ENCODE measurements at regions not wholly inside any gene's neighbourhood (a gene's known extent, or its start where the extent isn't known, plus 50 kb on each side); places are given as distances from the start of the nearest gene placed in this dataset.

DNA sequence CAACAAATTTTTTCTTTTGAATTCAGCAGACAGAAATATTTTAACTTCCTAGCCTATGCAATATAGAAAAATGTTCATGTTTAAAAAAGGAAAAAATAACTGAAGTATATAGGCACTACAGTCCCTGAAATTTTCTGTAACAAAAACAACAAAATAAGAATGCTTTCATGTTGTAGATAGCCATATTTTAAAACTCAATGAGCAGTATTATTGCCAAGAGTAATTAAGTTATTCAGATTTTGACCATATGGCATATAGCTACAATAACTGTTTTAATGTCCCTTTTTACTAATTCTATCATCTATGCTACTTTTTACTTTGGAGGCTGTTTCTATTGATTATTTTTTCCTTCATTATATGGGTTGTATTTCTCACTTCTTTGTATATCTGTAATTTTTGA is 283.3 kb upstream of the RIMS1 start:
- DNase-seq (ENCODE audit: extremely low spot score) = no peak
- H3K4me3 ChIP-seq (ENCODE audit: low read depth, low read length) = no peak overlapping the region
- H3K27ac ChIP-seq (ENCODE audit: low read depth) = no peak overlapping the region
- no peaks in the 10 kb centered on the region for H3K4me1 ChIP-seq (ENCODE audit: insufficient read depth)
- H3K36me3 ChIP-seq (ENCODE audit: insufficient read depth) = no peaks in the 10 kb centered on the region

DNA sequence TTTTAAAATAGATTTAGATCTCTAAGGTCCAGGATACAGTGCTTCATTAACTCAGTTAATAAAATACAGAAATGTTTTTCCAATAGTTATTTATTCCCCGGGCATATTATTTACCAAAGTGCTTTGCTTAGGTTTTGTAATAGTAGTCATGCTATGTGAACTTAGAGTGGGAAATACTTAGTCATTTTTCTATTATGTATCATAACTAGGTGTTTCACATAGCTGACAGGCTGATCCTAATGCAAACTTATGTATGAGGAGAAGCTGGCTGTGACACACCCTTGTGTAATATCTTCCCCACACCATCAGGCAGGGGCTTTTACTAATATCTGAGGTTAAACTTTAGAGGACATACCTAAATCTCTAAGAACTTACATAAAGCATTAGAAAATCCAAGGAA is 277.7 kb upstream of the RIMS1 start:
- no peak overlapping the region for H3K27ac ChIP-seq (ENCODE audit: low read depth)
- no peak overlapping the region for H3K4me3 ChIP-seq (ENCODE audit: low read depth, low read length)
- DNase-seq (ENCODE audit: extremely low spot score) = no peak
- no peaks in the 10 kb centered on the region for H3K4me1 ChIP-seq (ENCODE audit: insufficient read depth)
- WGBS = 95% methylated on average over 1 of the region's 1 CpG
- no peaks in the 10 kb centered on the region for H3K36me3 ChIP-seq (ENCODE audit: insufficient read depth)

DNA sequence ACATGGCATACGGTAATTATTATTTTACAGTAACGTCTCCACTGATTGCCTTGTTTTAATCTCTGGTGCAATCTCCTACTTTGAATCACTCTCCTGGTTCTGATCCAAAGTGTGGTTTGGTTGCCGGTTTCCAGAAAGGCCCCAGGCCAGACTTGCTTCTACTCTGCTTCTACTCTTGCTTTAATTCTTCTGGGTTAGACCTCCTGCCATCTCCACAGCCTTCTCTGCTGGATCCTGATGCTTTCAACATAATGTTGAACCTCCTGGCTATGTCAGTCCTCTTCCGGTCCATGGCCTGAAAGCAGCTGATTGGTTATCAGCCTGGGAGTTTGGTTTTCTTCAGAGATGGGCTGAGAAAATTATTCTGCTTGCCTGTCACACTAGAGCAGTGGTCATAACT is 266.5 kb upstream of the RIMS1 start:
- no peak overlapping the region for H3K27ac ChIP-seq (ENCODE audit: low read depth)
- H3K4me1 ChIP-seq (ENCODE audit: insufficient read depth) = no peaks in the 10 kb centered on the region
- no peak overlapping the region for H3K4me3 ChIP-seq (ENCODE audit: low read depth, low read length)
- DNase-seq (ENCODE audit: extremely low spot score) = no peak
- no peaks in the 10 kb centered on the region for H3K36me3 ChIP-seq (ENCODE audit: insufficient read depth)
- 64% methylated on average over 4 of the region's 4 CpGs for WGBS

DNA sequence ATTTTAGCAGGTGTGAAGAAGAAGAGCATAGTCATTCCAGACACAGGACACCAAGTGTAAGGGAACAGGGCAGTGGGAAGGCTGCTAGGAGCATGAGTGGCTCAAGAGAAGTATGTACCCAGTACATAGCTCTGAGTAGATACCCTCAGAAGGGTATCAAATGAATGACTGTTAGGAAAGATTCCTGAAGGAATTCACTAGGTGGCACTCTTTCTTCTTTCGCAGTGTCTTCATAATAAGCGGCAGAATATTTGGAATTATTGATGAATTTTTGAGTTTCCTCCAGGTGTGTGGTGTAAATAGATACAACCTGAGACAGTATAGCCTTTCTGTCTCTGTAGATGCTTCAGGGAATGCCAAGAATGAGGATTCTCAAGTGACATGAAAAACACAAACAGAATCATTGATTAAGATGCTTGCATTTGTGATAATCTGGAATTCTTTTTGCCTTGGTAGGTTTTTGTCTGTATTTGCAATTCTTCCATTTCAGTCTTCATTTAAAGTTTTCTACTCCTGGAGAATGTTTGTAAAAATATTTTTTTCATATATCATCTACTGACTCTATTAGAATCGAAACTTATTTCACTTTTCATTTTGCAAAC is 264.3 kb upstream of the RIMS1 start:
- Histone ChIP-seq H3K27ac (ENCODE audit: low read depth) (no peak overlapping the region), H3K4me3 (ENCODE audit: low read depth, low read length) (no peak overlapping the region), H3K36me3 (ENCODE audit: insufficient read depth) (no peaks in the 10 kb centered on the region), H3K4me1 (ENCODE audit: insufficient read depth) (no peaks in the 10 kb centered on the region)
- WGBS = 46% methylated on average over 3 of the region's 3 CpGs
- no peak for DNase-seq (ENCODE audit: extremely low spot score)

DNA sequence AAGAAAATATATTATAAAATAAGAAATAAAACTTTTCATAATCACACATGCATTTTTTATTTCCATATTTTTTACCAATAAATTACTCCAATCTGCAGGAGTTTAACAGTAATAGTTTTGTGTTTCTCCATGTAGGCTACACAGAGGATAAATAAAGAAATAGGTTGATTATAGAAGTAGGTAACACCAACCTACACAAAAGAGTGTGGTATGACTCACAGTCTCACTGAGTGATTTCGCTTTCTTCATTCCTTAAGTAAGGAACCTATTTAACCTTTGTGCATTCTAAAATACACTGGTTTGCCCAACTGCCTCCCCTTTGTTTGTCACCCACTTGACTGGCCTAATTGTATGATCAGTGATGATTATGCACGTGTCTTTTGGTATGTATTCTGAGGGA is 244.2 kb upstream of the RIMS1 start:
- no peaks in the 10 kb centered on the region for H3K36me3 ChIP-seq (ENCODE audit: insufficient read depth)
- H3K27ac ChIP-seq (ENCODE audit: low read depth) = no peak overlapping the region
- 65% methylated on average over 2 of the region's 2 CpGs for WGBS
- no peak for DNase-seq (ENCODE audit: extremely low spot score)
- no peaks in the 10 kb centered on the region for H3K4me1 ChIP-seq (ENCODE audit: insufficient read depth)
- no peak overlapping the region for H3K4me3 ChIP-seq (ENCODE audit: low read depth, low read length)

DNA sequence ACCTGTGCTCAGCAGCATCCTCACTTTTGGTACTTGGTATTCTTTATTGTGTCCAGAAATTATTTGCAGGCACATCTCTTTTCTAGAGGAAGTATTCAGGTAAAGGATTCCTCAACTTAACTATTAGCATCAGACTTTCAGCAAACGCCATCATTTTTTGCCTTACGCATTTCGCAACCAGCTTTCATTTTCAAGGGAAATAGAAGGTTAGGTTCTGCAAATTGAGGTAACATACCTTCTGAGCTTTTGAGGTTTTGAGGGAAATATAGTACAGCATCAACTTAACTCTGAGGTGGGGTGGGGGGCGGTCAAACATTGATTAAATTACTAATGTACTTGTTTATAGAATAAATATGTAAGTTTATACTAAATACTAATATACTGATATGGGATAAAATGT is 243.6 kb upstream of the RIMS1 start:
- no peaks in the 10 kb centered on the region for H3K4me1 ChIP-seq (ENCODE audit: insufficient read depth)
- no peak for DNase-seq (ENCODE audit: extremely low spot score)
- H3K27ac ChIP-seq (ENCODE audit: low read depth) = no peak overlapping the region
- 90% methylated on average over 4 of the region's 4 CpGs for WGBS
- H3K36me3 ChIP-seq (ENCODE audit: insufficient read depth) = no peaks in the 10 kb centered on the region
- no peak overlapping the region for H3K4me3 ChIP-seq (ENCODE audit: low read depth, low read length)

DNA sequence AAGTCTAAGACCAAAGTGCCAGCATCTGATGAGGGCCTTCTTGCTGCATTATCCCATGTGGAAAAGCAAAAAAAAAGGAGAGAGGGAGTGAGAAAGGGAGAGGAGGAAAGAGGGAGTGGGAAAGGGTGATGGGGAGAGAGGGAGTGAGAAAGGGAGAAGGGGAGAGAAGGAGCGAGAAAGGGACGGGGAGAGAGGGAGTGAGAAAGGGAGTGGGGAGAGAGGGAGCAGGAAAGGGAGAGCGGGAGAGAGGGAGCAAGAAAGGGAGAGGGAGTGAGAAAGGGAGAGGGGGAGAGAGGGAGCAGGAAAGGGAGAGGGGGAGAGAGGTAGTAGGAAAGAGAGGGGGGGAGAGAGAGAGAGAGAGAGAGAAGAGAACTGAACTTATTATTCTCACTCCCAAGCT is 241.1 kb upstream of the RIMS1 start:
- H3K27ac ChIP-seq (ENCODE audit: low read depth) = no peak overlapping the region
- no peaks in the 10 kb centered on the region for H3K4me1 ChIP-seq (ENCODE audit: insufficient read depth)
- no peak for DNase-seq (ENCODE audit: extremely low spot score)
- 79% methylated on average over 3 of the region's 3 CpGs for WGBS
- no peak overlapping the region for H3K4me3 ChIP-seq (ENCODE audit: low read depth, low read length)
- H3K36me3 ChIP-seq (ENCODE audit: insufficient read depth) = no peaks in the 10 kb centered on the region

DNA sequence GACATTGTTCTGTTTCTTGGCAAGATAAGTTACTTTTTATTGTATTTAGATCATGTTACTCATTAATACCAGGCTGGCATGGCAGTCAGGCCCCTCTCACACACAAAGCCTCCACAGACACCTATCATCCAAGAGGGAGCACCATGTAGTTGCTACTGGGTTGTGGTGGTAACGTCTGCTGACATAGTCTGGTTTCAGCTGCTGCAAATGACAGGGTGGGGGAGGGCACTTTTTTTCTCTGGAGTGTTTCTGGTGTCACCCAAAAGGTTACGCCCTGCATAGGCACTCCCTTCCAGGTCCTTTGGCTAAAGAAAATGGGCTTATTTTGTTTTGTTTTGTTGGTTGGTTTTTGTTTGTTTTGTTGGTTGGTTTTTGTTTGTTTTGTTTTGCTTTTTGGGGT is 236.4 kb upstream of the RIMS1 start:
- 50% methylated on average over 2 of the region's 2 CpGs for WGBS
- Histone ChIP-seq H3K27ac (ENCODE audit: low read depth) (no peak overlapping the region), H3K4me3 (ENCODE audit: low read depth, low read length) (no peak overlapping the region)

DNA sequence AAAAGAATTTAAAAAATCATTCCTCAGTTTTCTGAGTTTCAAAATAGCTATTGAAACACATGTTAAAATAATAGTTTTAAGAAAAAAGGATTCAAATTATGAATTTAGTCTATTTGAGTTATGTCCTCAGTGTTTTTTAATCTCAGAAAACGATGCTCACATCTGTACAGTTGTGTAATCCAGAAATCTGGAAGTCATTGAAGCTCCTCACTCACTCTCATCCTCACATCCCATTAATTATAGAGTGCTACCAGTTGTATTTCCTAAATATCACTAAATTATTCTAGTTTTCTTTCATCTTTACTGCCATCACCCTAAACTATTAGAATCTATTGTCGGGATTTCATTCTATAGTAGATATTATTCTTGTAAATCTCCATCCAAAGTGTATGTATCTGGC is 234.7 kb upstream of the RIMS1 start:
- Histone ChIP-seq H3K27ac (ENCODE audit: low read depth) (no peak overlapping the region), H3K4me1 (ENCODE audit: insufficient read depth) (no peaks in the 10 kb centered on the region), H3K36me3 (ENCODE audit: insufficient read depth) (no peaks in the 10 kb centered on the region), H3K4me3 (ENCODE audit: low read depth, low read length) (no peak overlapping the region)
- 73% methylated on average over 2 of the region's 2 CpGs for WGBS
- no peak for DNase-seq (ENCODE audit: extremely low spot score)

More for the DNA sequence above, 236.4 kb upstream of the RIMS1 start:
- H3K4me1 ChIP-seq (ENCODE audit: insufficient read depth) = no peaks in the 10 kb centered on the region
- no peak for DNase-seq (ENCODE audit: extremely low spot score)
- H3K36me3 ChIP-seq (ENCODE audit: insufficient read depth) = no peaks in the 10 kb centered on the region

DNA sequence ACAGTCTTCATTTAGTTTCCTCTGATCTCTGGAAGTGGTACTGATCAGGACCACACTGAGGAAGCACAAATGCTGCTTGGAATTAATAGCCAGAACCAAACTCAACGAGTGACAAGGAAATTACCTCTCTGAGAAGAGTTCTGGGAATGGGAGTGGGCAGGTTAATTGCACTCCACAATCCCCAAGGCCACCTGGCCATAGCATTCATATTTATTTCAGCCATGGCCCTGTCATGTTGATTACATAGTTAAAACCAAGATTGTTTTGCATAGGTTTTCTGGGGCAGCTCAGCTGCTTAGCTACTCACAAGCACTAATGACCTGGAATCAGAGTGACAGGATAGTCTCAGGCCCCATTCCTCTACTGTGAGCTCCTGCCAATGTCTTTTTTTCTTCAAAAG is 230.2 kb upstream of the RIMS1 start:
- no peak overlapping the region for H3K27ac ChIP-seq (ENCODE audit: low read depth)
- no peak overlapping the region for H3K4me3 ChIP-seq (ENCODE audit: low read depth, low read length)
- H3K4me1 ChIP-seq (ENCODE audit: insufficient read depth) = no peaks in the 10 kb centered on the region
- no peak for DNase-seq (ENCODE audit: extremely low spot score)
- WGBS = 53% methylated on average over 1 of the region's 1 CpG
- no peaks in the 10 kb centered on the region for H3K36me3 ChIP-seq (ENCODE audit: insufficient read depth)

DNA sequence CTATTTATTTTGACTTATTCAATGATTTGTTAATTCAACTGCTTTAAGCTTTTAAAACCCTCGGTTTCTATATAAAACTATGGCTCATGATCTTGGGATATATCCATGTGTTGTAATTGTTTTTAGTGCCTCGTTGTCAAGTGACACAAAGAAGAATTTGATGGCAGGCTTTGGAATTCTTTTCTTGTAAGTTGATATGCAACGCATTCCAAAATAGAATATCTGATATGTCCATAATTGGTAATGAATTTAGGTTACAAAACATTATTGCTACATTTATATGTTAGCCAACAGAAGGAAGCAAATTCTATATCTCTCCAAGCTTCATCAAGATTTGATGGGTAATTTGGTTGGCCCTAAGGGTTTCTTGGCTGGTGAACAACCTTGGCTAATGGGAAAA is 220.4 kb upstream of the RIMS1 start:
- H3K36me3 ChIP-seq (ENCODE audit: insufficient read depth) = no peaks in the 10 kb centered on the region
- H3K4me1 ChIP-seq (ENCODE audit: insufficient read depth) = no peaks in the 10 kb centered on the region
- WGBS = 44% methylated on average over 3 of the region's 3 CpGs
- no peak overlapping the region for H3K4me3 ChIP-seq (ENCODE audit: low read depth, low read length)
- no peak for DNase-seq (ENCODE audit: extremely low spot score)
- no peak overlapping the region for H3K27ac ChIP-seq (ENCODE audit: low read depth)

DNA sequence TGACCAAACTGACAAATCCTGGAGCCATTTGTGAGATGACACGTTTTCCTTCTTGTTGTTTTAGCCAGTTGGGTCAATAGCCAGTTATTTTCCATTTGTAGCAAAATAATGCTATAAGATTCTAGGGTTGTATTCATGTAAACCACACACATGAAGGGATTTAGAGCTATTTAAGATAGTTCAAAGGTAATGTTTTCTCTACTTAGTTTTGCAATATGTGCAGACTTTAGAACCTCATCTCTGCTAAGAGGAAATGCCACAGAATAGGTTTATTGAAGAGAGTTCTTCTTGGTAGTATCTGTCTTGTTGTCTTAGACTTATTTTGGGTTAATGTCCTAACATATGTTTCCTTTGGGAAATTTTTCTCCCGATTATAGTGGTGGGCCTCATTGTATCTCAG is 213.5 kb upstream of the RIMS1 start:
- Histone ChIP-seq H3K27ac (ENCODE audit: low read depth) (no peak overlapping the region), H3K4me1 (ENCODE audit: insufficient read depth) (no peaks in the 10 kb centered on the region), H3K36me3 (ENCODE audit: insufficient read depth) (no peaks in the 10 kb centered on the region), H3K4me3 (ENCODE audit: low read depth, low read length) (no peak overlapping the region)
- no peak for DNase-seq (ENCODE audit: extremely low spot score)
- WGBS = 74% methylated on average over 2 of the region's 2 CpGs

DNA sequence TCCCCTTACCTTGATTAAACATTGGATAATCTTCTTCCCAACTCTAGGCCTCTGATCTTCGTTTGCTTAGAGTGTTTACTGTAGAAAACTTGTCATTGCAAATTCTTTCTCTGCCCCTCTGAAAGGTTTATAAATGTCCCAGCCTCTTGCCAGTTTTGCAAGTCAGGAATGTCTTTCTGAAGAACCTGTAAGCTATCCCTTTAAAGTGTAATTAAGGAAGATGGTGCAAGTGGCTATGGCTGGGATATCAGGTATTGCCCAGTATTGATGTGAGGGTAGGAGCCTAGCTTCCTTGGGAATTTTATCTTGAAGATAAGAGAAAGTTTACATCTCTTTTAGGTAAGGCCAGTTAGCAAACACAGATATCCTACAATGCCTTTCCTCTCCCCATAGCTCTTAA is 211.0 kb upstream of the RIMS1 start:
- no peak for DNase-seq (ENCODE audit: extremely low spot score)
- H3K4me1 ChIP-seq (ENCODE audit: insufficient read depth) = no peaks in the 10 kb centered on the region
- no peak overlapping the region for H3K27ac ChIP-seq (ENCODE audit: low read depth)
- no peaks in the 10 kb centered on the region for H3K36me3 ChIP-seq (ENCODE audit: insufficient read depth)
- 15% methylated on average over 1 of the region's 1 CpG for WGBS
- H3K4me3 ChIP-seq (ENCODE audit: low read depth, low read length) = no peak overlapping the region

DNA sequence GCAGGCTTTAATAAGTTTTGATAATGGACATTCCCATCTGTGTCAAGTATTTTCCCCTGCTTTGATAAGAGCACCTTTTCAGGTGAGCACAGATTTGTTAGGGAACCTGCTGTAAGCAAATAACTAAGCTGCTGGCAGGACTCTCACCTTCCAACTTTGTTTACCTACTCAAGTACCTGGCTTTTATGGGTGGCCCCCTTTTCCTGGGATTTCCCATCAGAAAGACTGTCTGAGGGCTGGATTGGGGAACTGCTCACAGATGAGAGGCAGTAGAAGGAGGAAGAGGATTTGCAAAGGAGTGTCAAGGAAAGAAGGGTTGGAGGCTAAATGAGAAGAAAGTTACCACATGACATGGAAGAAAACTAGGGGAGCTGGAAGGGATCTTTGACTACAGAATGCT is 210.1 kb upstream of the RIMS1 start:
- DNase-seq (ENCODE audit: extremely low spot score) = no peak
- no peak overlapping the region for H3K4me3 ChIP-seq (ENCODE audit: low read depth, low read length)
- H3K27ac ChIP-seq (ENCODE audit: low read depth) = no peak overlapping the region
- H3K36me3 ChIP-seq (ENCODE audit: insufficient read depth) = no peaks in the 10 kb centered on the region
- H3K4me1 ChIP-seq (ENCODE audit: insufficient read depth) = no peaks in the 10 kb centered on the region

DNA sequence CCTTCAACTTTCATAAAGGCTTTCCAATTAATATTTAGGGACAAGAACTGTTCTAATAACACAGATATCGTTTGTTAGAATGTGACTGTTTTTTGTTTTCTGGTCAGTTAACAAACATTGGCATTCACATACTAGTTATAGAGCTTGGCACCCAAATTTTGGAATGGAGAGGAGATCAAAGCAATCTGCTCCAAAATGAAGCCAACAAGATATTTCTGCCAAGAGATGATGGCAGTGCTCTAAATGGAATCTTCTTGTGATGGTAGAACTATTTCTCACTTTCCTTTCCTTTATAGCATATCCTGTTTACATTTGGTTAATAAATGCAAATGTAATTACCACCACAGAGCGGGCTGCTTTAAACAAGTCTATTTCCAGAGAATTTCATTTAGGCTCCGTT is 208.3 kb upstream of the RIMS1 start:
- H3K4me3 ChIP-seq (ENCODE audit: low read depth, low read length) = no peak overlapping the region
- H3K36me3 ChIP-seq (ENCODE audit: insufficient read depth) = no peaks in the 10 kb centered on the region
- no peak for DNase-seq (ENCODE audit: extremely low spot score)
- H3K4me1 ChIP-seq (ENCODE audit: insufficient read depth) = no peaks in the 10 kb centered on the region
- WGBS = 83% methylated on average over 3 of the region's 3 CpGs
- no peak overlapping the region for H3K27ac ChIP-seq (ENCODE audit: low read depth)
